GM23338 (cell line): ENCODE measurements at regions not wholly inside any gene's neighbourhood (a gene's known extent, or its start where the extent isn't known, plus 50 kb on each side); places are given as distances from the start of the nearest gene placed in this dataset.
"Not testable (repeated sequence)": the region's sequence is repeated elsewhere in the genome, so short reads cannot be mapped to it uniquely, and the experiment has no call there.

Experiments
- ATAC-seq: fragments of 200-7000 bp; cut with Tn5 transposase; 3 replicates; pipeline ENCODE4 v1.9.1; 2020
- DNase-seq: peaks from one replicate; pipeline ENCODE4 v3.0.0-alpha.2; 2015; ENCODE audit warnings: low spot score
- H2AFZ ChIP-seq: fragments of 200-600 bp; sonication (generic); 2 replicates; pipeline ENCODE4 v1.8.0; 2016; ENCODE audit warnings: antibody characterized with exemption, mild to moderate bottlenecking, moderate library complexity
- H3F3A ChIP-seq: fragments of 200-600 bp; sonication (generic); replicated peaks from 2 replicates; pipeline ENCODE4 v1.8.0; 2017; ENCODE audit warnings: antibody characterized with exemption, mixed run types, low read depth
- H3K27ac ChIP-seq: fragments of 200-600 bp; sonication (generic); 2 replicates; pipeline ENCODE4 v1.6.1; 2016; ENCODE audit warnings: low read depth
- H3K27me3 ChIP-seq: fragments of 200-600 bp; sonication (generic); 2 replicates; pipeline ENCODE4 v1.8.0; 2016; ENCODE audit warnings: mild to moderate bottlenecking, mixed run types, moderate library complexity; ENCODE audit not compliant: insufficient read depth
- H3K36me3 ChIP-seq: fragments of 200-600 bp; sonication (generic); 2 replicates; pipeline ENCODE4 v1.8.0; 2016; ENCODE audit warnings: mild to moderate bottlenecking; ENCODE audit not compliant: insufficient read depth
- H3K4me1 ChIP-seq: fragments of 200-600 bp; sonication (generic); 2 replicates; pipeline ENCODE4 v1.8.0; 2016; ENCODE audit warnings: mild to moderate bottlenecking, moderate library complexity; ENCODE audit not compliant: insufficient read depth
- H3K4me2 ChIP-seq: fragments of 200-600 bp; sonication (generic); 2 replicates; pipeline ENCODE4 v1.7.1; 2017; ENCODE audit warnings: mixed run types
- H3K4me3 ChIP-seq: fragments of 200-600 bp; sonication (generic); 2 replicates; pipeline ENCODE4 v1.6.1; 2016; ENCODE audit warnings: mixed run types
- H3K79me2 ChIP-seq: fragments of 200-600 bp; sonication (generic); replicated peaks from 2 replicates; pipeline ENCODE4 v1.8.0; 2017; ENCODE audit warnings: mild to moderate bottlenecking; ENCODE audit not compliant: insufficient read depth
- H3K9me2 ChIP-seq: fragments of 200-600 bp; sonication (generic); 2 replicates; pipeline ENCODE4 v1.8.0; 2017; ENCODE audit not compliant: insufficient read depth
- H4K20me1 ChIP-seq: fragments of 200-600 bp; sonication (generic); replicated peaks from 2 replicates; pipeline ENCODE4 v1.8.0; 2017; ENCODE audit warnings: mild to moderate bottlenecking; ENCODE audit not compliant: insufficient read depth
- H3K27ac Mint-ChIP-seq: 2 replicates; pipeline ENCODE4 v1.8.0; 2020; ENCODE audit warnings: inconsistent platforms, mild to moderate bottlenecking, moderate library complexity, mixed read lengths
- H3K27me3 Mint-ChIP-seq: 3 replicates; pipeline ENCODE4 v1.8.0; 2022; ENCODE audit warnings: low read depth, mild to moderate bottlenecking, moderate library complexity, mixed read lengths, inconsistent platforms; ENCODE audit not compliant: insufficient read depth, poor library complexity
- H3K36me3 Mint-ChIP-seq: 3 replicates; pipeline ENCODE4 v1.8.0; 2021; ENCODE audit warnings: low read depth, mild to moderate bottlenecking, inconsistent platforms, moderate library complexity, mixed read lengths
- H3K4me1 Mint-ChIP-seq: 3 replicates; pipeline ENCODE4 v1.8.0; 2020; ENCODE audit warnings: mild to moderate bottlenecking, inconsistent platforms, mixed read lengths
- H3K4me3 Mint-ChIP-seq: 3 replicates; pipeline ENCODE4 v1.8.0; 2021; ENCODE audit warnings: moderate library complexity, mild to moderate bottlenecking, inconsistent platforms, mixed read lengths
- H3K9me3 Mint-ChIP-seq: 3 replicates; pipeline ENCODE4 v1.8.0; 2020; ENCODE audit warnings: moderate library complexity, mild to moderate bottlenecking, inconsistent platforms, mixed read lengths
- NANOG ChIP-seq: IDR thresholded peaks from 2 replicates; pipeline ENCODE4 v1.6.1; 2016; ENCODE audit warnings: antibody characterized with exemption, borderline replicate concordance
- REST ChIP-seq: IDR thresholded peaks from one replicate; pipeline ENCODE4 v1.6.1; 2018; ENCODE audit warnings: antibody characterized with exemption; ENCODE audit not compliant: unreplicated experiment
- ZNF462 ChIP-seq: fragments of 250-450 bp; sonication (Bioruptor Pico); IDR thresholded peaks from 2 replicates; pipeline ENCODE4 v1.5.0; 2020; ENCODE audit warnings: mild to moderate bottlenecking, moderate library complexity

DNA sequence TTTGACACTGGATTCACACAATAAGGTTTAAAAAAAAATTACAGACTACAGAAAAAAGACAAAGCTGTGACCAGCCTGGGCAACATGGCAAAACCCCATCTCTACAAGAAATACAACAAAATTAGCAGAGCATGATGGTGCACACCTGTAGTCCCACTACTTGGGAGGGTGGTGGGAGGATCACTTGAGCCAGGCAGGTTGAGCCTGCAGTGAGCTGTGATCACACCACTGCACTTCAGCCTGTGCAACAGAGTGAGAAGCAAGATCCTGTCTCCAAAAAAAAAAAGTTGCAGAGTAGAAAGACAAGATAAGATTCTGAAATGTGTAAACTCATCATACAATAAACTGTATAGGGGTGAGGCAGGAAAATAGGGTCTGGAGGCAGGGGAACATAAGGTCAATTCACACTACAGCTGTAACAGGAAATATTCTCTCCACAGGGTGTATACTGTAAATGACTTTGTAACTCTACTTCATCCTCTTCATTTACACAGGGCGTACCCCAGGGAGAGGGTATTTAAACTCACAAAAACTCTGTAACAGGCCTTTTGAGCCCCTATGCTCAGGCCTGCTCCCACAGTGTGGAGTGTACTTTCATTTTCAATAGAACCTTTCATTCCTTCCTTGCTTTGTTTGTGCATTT is 112.6 kb upstream of the MAPK10 start:
- Histone ChIP-seq H3K36me3 (no peaks in the 10 kb centered on the region), H3K4me2 (peak overlapping the region; percentile 17), H3K79me2 (no peaks in the 10 kb centered on the region), H3K9me2 (no peaks in the 10 kb centered on the region), H3K4me3 (no peak overlapping the region), H2AFZ (no peak overlapping the region), H3K4me1 (peaks cover 24% of the 10 kb centered on the region), H4K20me1 (no peaks in the 10 kb centered on the region), H3F3A (no peaks in the 10 kb centered on the region), H3K27me3 (no peaks in the 10 kb centered on the region), H3K27ac (peak overlapping the region; percentile 17; the same call in 1 of the 2 replicates)
- peak; percentile 46; the same call in 1 of the 2 replicates for TF ChIP-seq NANOG
- TF ChIP-seq ZNF462 (CRISPR knock-in tag) = no peak; the same call in 1 of the 2 replicates
- TF ChIP-seq REST = no peak
- Mint-ChIP-seq H3K36me3 (no peaks in the 10 kb centered on the region; the same call in 2 of the 3 replicates), H3K27ac (peak overlapping the region; percentile 89), H3K4me1 (peaks cover 27% of the 10 kb centered on the region), H3K27me3 (peaks cover 14% of the 10 kb centered on the region), H3K9me3 (no peaks in the 10 kb centered on the region; the same call in none of the 3 replicates), H3K4me3 (no peak overlapping the region)
- ATAC-seq = peak; percentile 82
- peak; percentile 37 for DNase-seq

- not testable (repeated sequence) for DNase-seq, H3K9me2 ChIP-seq, H2AFZ ChIP-seq, H4K20me1 ChIP-seq, H3K27ac ChIP-seq, H3K9me3 Mint-ChIP-seq, H3K36me3 ChIP-seq, ATAC-seq, H3K4me3 Mint-ChIP-seq, H3K4me3 ChIP-seq, H3K27ac Mint-ChIP-seq, H3F3A ChIP-seq, H3K27me3 ChIP-seq, H3K79me2 ChIP-seq, H3K4me2 ChIP-seq, H3K36me3 Mint-ChIP-seq, H3K27me3 Mint-ChIP-seq
- H3K4me1 ChIP-seq = peaks cover 37% of the 10 kb centered on the region
- peaks cover 29% of the 10 kb centered on the region for H3K4me1 Mint-ChIP-seq
These were observed 116.0 kb upstream of the PTPN13 start for GRCh38 chr4:86478151-86478550.
